H1 (cell line): ENCODE measurements at regions not wholly inside any gene's neighbourhood (a gene's known extent, or its start where the extent isn't known, plus 50 kb on each side); places are given as distances from the start of the nearest gene placed in this dataset.

Experiments
- CTCF ChIA-PET: fragments of 300-600 bp; sonication (Branson Sonifier 250); formaldehyde crosslinking; loops from one replicate; lab custom pipeline; 2021; ENCODE audit not compliant: partially characterized antibody; lab: Charles Lee
- POLR2A ChIA-PET: fragments of 300-600 bp; sonication (Branson Sonifier 250); formaldehyde crosslinking; loops from one replicate; lab custom pipeline; 2021; ENCODE audit warnings: inconsistent platforms; ENCODE audit not compliant: partially characterized antibody; lab: Charles Lee
- DNase-seq, 2 experiments: peaks; one replicate each; pipeline versions ENCODE4 v3.0.0 to v3.0.0-alpha.2; 2010 to 2022; ENCODE audit warnings: low spot score in 2 of 2, low read depth in 1 of 2, mixed read lengths in 1 of 2
- FAIRE-seq: peaks from 2 replicates; lab custom pipeline; 2011; peaks lifted over from hg19 to GRCh38; lab: Jason Lieb, UNC
- H2AFZ ChIP-seq: 2 replicates; pipeline ENCODE4 v1.8.1; 2012; ENCODE audit warnings: low read length, inconsistent platforms
- H2AK5ac ChIP-seq: 2 replicates; pipeline ENCODE4 v1.6.1; 2013; ENCODE audit warnings: low read depth, low read length
- H2BK120ac ChIP-seq: replicated peaks from 2 replicates; pipeline ENCODE3; 2013; ENCODE audit warnings: low read depth, low read length, inconsistent platforms
- H2BK12ac ChIP-seq: 2 replicates; pipeline ENCODE4 v1.6.1; 2013; ENCODE audit warnings: low read depth, low read length
- H2BK15ac ChIP-seq: 2 replicates; pipeline ENCODE4 v1.6.1; 2013; ENCODE audit warnings: low read length
- H2BK20ac ChIP-seq: 2 replicates; pipeline ENCODE4 v1.6.1; 2013; ENCODE audit warnings: low read length
- H2BK5ac ChIP-seq: 2 replicates; pipeline ENCODE4 v1.6.1; 2013; ENCODE audit warnings: low read depth, low read length
- H3K14ac ChIP-seq: 2 replicates; pipeline ENCODE4 v1.6.1; 2013; ENCODE audit warnings: inconsistent platforms; ENCODE audit not compliant: insufficient read length
- H3K18ac ChIP-seq: 2 replicates; pipeline ENCODE4 v1.6.1; 2013; ENCODE audit warnings: low read length; ENCODE audit errors: extremely low read depth
- H3K23ac ChIP-seq: 2 replicates; pipeline ENCODE4 v1.6.1; 2013; ENCODE audit warnings: inconsistent platforms; ENCODE audit not compliant: insufficient read length
- H3K23me2 ChIP-seq: 2 replicates; pipeline ENCODE4 v1.6.1; 2013; ENCODE audit warnings: low read depth, low read length
- H3K27ac ChIP-seq: 2 replicates; pipeline ENCODE4 v1.6.1; 2011; ENCODE audit warnings: low read depth, low read length, inconsistent platforms
- H3K27me3 ChIP-seq, 4 experiments: replicated peaks in 1 of 4; 1 replicate in 1 of 4; 2 replicates in 3 of 4; pipeline versions ENCODE4 v1.6.1 to v1.8.1; 2011 to 2013; ENCODE audit warnings: low read length in 3 of 4, mild to moderate bottlenecking in 3 of 4, inconsistent platforms in 2 of 4, mixed read lengths in 2 of 4, moderate library complexity in 1 of 4; ENCODE audit not compliant: control insufficient read depth in 3 of 4, insufficient read depth in 3 of 4; ENCODE audit errors: extremely low read depth in 1 of 4
- H3K36me3 ChIP-seq, 4 experiments: 2 replicates each; pipeline versions ENCODE4 v1.6.1 to v1.8.1; 2011 to 2013; ENCODE audit warnings: mild to moderate bottlenecking in 4 of 4, low read length in 3 of 4, moderate library complexity in 2 of 4, control low read depth in 1 of 4, inconsistent platforms in 1 of 4; ENCODE audit not compliant: insufficient read depth in 4 of 4, control insufficient read depth in 2 of 4
- H3K4ac ChIP-seq: replicated peaks from 2 replicates; pipeline ENCODE3; 2013; ENCODE audit warnings: low read length, low read depth, mixed read lengths, inconsistent platforms; ENCODE audit not compliant: insufficient read length
- H3K4me1 ChIP-seq, 4 experiments: replicated peaks in 1 of 4; 1 replicate in 1 of 4; 2 replicates in 3 of 4; pipeline versions ENCODE4 v1.6.1 to v1.8.1; 2011 to 2013; ENCODE audit warnings: low read length in 3 of 4, inconsistent platforms in 2 of 4, mixed read lengths in 1 of 4; ENCODE audit not compliant: insufficient read depth in 4 of 4, control insufficient read depth in 3 of 4
- H3K4me2 ChIP-seq, 2 experiments: 2 replicates each; pipeline versions ENCODE4 v1.6.1 to v1.8.1; 2011 to 2013; ENCODE audit warnings: low read depth in 2 of 2, low read length in 2 of 2, control low read depth in 1 of 2, inconsistent platforms in 1 of 2, mild to moderate bottlenecking in 1 of 2; ENCODE audit not compliant: insufficient read depth in 1 of 2
- H3K4me3 ChIP-seq, 4 experiments: fragments of 200-600, 300-600 bp in 1 of 4; sonication (generic), shearing (Covaris generic), sonication (Bioruptor Twin) in 1 of 4; 2 replicates each; pipeline versions ENCODE4 v1.5.1 to v1.8.1; 2011 to 2016; ENCODE audit warnings: low read length in 4 of 4, low read depth in 3 of 4, control low read depth in 2 of 4, inconsistent platforms in 2 of 4, mild to moderate bottlenecking in 2 of 4, mixed read lengths in 1 of 4, moderate library complexity in 1 of 4; ENCODE audit not compliant: insufficient read depth in 2 of 4; ENCODE audit errors: extremely low read depth in 1 of 4
- H3K56ac ChIP-seq: replicated peaks from 2 replicates; pipeline ENCODE3; 2013; ENCODE audit warnings: low read depth, mild to moderate bottlenecking, mixed read lengths, low read length, inconsistent platforms; ENCODE audit not compliant: insufficient read length
- H3K79me1 ChIP-seq: 2 replicates; pipeline ENCODE4 v1.6.1; 2013; ENCODE audit warnings: low read depth, low read length, control low read depth
- H3K79me2 ChIP-seq, 2 experiments: 2 replicates each; pipeline versions ENCODE4 v1.6.1 to v1.8.1; 2012 to 2013; ENCODE audit warnings: low read length in 2 of 2, mild to moderate bottlenecking in 2 of 2, inconsistent platforms in 1 of 2; ENCODE audit not compliant: insufficient read depth in 2 of 2, control insufficient read depth in 1 of 2
- H3K9ac ChIP-seq, 4 experiments: replicated peaks in 1 of 4; 1 replicate in 1 of 4; 2 replicates in 3 of 4; pipeline versions ENCODE4 v1.6.1 to v1.8.1; 2011 to 2013; ENCODE audit warnings: low read depth in 3 of 4, low read length in 3 of 4, control low read depth in 2 of 4, mild to moderate bottlenecking in 2 of 4, moderate library complexity in 2 of 4, inconsistent platforms in 1 of 4; ENCODE audit errors: extremely low read depth in 1 of 4
- H3K9me3 ChIP-seq, 2 experiments: 2 replicates each; pipeline versions ENCODE4 v1.6.1 to v1.8.1; 2012 to 2013; ENCODE audit warnings: mild to moderate bottlenecking in 2 of 2, moderate library complexity in 2 of 2, control low read depth in 1 of 2, inconsistent platforms in 1 of 2, low read depth in 1 of 2, low read length in 1 of 2, mixed read lengths in 1 of 2; ENCODE audit not compliant: insufficient read depth in 2 of 2
- H4K20me1 ChIP-seq, 2 experiments: replicated peaks in 1 of 2; 2 replicates each; pipeline versions ENCODE3 to v1.8.1; 2011 to 2013; ENCODE audit warnings: inconsistent platforms in 2 of 2, low read length in 2 of 2, mild to moderate bottlenecking in 1 of 2; ENCODE audit not compliant: insufficient read depth in 2 of 2, control insufficient read depth in 1 of 2
- H4K5ac ChIP-seq: 2 replicates; pipeline ENCODE4 v1.6.1; 2013; ENCODE audit warnings: low read length, low read depth, mixed read lengths, inconsistent platforms; ENCODE audit not compliant: insufficient read length
- H4K8ac ChIP-seq: 2 replicates; pipeline ENCODE4 v1.8.0; 2013; ENCODE audit warnings: mild to moderate bottlenecking, moderate library complexity, low read length, inconsistent platforms; ENCODE audit not compliant: insufficient read depth; ENCODE audit errors: extremely low read depth
- H4K91ac ChIP-seq: replicated peaks from 2 replicates; pipeline ENCODE3; 2013; ENCODE audit warnings: low read length, mixed read lengths, inconsistent platforms; ENCODE audit not compliant: insufficient read length
- ATF3 ChIP-seq: IDR thresholded peaks from 2 replicates; pipeline ENCODE4 v1.6.1; 2011; ENCODE audit warnings: low read depth, mild to moderate bottlenecking, low read length; ENCODE audit not compliant: insufficient read depth
- CEBPB ChIP-seq: IDR thresholded peaks from 2 replicates; pipeline ENCODE4 v1.6.1; 2012; ENCODE audit warnings: low read depth, low read length
- CHD1 ChIP-seq: IDR thresholded peaks from 2 replicates; pipeline ENCODE4 v1.6.1; 2012; ENCODE audit warnings: low read depth, low read length, improper control_type of control experiment
- CHD2 ChIP-seq: IDR thresholded peaks from 2 replicates; pipeline ENCODE4 v1.6.1; 2012; ENCODE audit warnings: low read length, improper control_type of control experiment
- FOSL1 ChIP-seq: IDR thresholded peaks from 2 replicates; pipeline ENCODE4 v1.6.1; 2011; ENCODE audit warnings: mild to moderate bottlenecking, low read depth, low read length, moderate library complexity; ENCODE audit not compliant: insufficient read depth
- POU5F1 ChIP-seq: IDR thresholded peaks from 2 replicates; pipeline ENCODE4 v1.6.1; 2011; ENCODE audit warnings: low read depth, mild to moderate bottlenecking, low read length, moderate library complexity
- RAD21 ChIP-seq, 2 experiments: IDR thresholded peaks in 1 of 2; conservative IDR thresholded peaks in 1 of 2; 2 replicates each; pipeline ENCODE4 v1.6.1; 2011; ENCODE audit warnings: low read depth in 2 of 2, low read length in 2 of 2, improper control_type of control experiment in 1 of 2, inconsistent platforms in 1 of 2, mild to moderate bottlenecking in 1 of 2, moderate library complexity in 1 of 2
- SP2 ChIP-seq: IDR thresholded peaks from 2 replicates; pipeline ENCODE4 v1.6.1; 2012; ENCODE audit warnings: mild to moderate bottlenecking, low read length, inconsistent platforms
- SP4 ChIP-seq: IDR thresholded peaks from 2 replicates; pipeline ENCODE4 v1.6.1; 2012; ENCODE audit warnings: low read length, inconsistent platforms
- TAF7 ChIP-seq: optimal IDR thresholded peaks from 2 replicates; pipeline ENCODE3; 2011; ENCODE audit warnings: low read depth, mild to moderate bottlenecking, inconsistent platforms, low read length, moderate library complexity, borderline replicate concordance
- ZNF274 ChIP-seq: IDR thresholded peaks from 2 replicates; pipeline ENCODE4 v1.7.0; 2012; ENCODE audit warnings: low read length, borderline replicate concordance; ENCODE audit errors: extremely low read depth
- WGBS, 2 experiments: shearing (Covaris generic) in 1 of 2; methylation state at CpG; one replicate each; pipeline versions ENCODE4 v1.1.6 to v1.1.7; 2013 to 2015; ENCODE audit warnings: low lambda C conversion rate in 2 of 2, mixed read lengths in 2 of 2, inconsistent platforms in 1 of 2, low coverage in 1 of 2, missing lambda C conversion rate in 1 of 2; ENCODE audit not compliant: insufficient replicate concordance in 2 of 2, insufficient coverage in 1 of 2, insufficient read length in 1 of 2; ENCODE audit errors: extremely low coverage in 1 of 2, missing lambda C conversion rate in 1 of 2; 5-methylcytosine and 5-hydroxymethylcytosine counted together

GRCh38 chr10:128694168-128694850 is 568.1 kb upstream of the MKI67 start:
- Histone ChIP-seq H3K18ac (no peak overlapping the region), H3K36me3 (no peaks in the 10 kb centered on the region), H3K9me3 (no peaks in the 10 kb centered on the region), H2AFZ (peak overlapping the region; percentile 27; the same call in 1 of the 2 replicates), H2AK5ac (no peak overlapping the region), H3K14ac (no peak overlapping the region), H2BK20ac (no peak overlapping the region), H3K9ac (no peak overlapping the region), H2BK120ac (no peak overlapping the region), H4K20me1 (no peaks in the 10 kb centered on the region), H2BK12ac (no peak overlapping the region), H3K23me2 (no peaks in the 10 kb centered on the region; the same call in 1 of the 2 replicates), H3K4me3 (no peak overlapping the region), H3K79me2 (no peaks in the 10 kb centered on the region), H4K91ac (no peak overlapping the region), H3K27ac (no peak overlapping the region), H3K79me1 (no peaks in the 10 kb centered on the region), H3K4ac (no peak overlapping the region), H3K4me1 (peaks cover 0 to 18% (median 2%) of the 10 kb centered on the region in 4 experiments; a peak in 4 of 7 replicates), H4K8ac (no peak overlapping the region; the same call in 1 of the 2 replicates), H3K27me3 (no peaks in the 10 kb centered on the region), H3K4me2 (no peak overlapping the region), H3K56ac (no peak overlapping the region), H2BK5ac (no peak overlapping the region), H3K23ac (no peak overlapping the region), H2BK15ac (no peak overlapping the region), H4K5ac (no peak overlapping the region)
- WGBS, 2 experiments: 94% methylated on average over 24 of the region's 24 CpGs; no CpG with 5 or more reads in 1 of the 2 experiments
- DNase-seq: no peak
- POLR2A ChIA-PET: no interaction called here
- no peak for FAIRE-seq
- CTCF ChIA-PET: interaction anchor here (1.2 to 1.8 kb wide), 2 partner anchors 31 to 64 kb away, joined by 3 to 5 read pairs; no protein-coding TSS in a partner anchor
- no peak for TF ChIP-seq ZNF274
- TF ChIP-seq FOSL1: no peak
- TF ChIP-seq SP2: no peak
- TF ChIP-seq POU5F1: no peak
- TF ChIP-seq RAD21 (IDR thresholded peaks at IDR 0.05 in 1 of 2, conservative IDR thresholded peaks at IDR 0.05 in 1 of 2; ENCODE audit: low read depth in 2 of 2, low read length in 2 of 2): no peak
- TF ChIP-seq TAF7: no peak
- TF ChIP-seq CHD2: no peak
- TF ChIP-seq CHD1: no peak
- TF ChIP-seq ATF3: no peak
- no peak for TF ChIP-seq SP4
- no peak for TF ChIP-seq CEBPB
